Osteocyte (in vitro differentiated cells): ENCODE measurements at regions not wholly inside any gene's neighbourhood (a gene's known extent, or its start where the extent isn't known, plus 50 kb on each side); places are given as distances from the start of the nearest gene placed in this dataset.

Source experiments
- DNase-seq: peaks from one replicate; pipeline ENCODE4 v3.0.0; 2021; ENCODE audit warnings: mixed read lengths; ENCODE audit not compliant: unreplicated experiment; ENCODE audit errors: extremely low spot score
- H3K27ac Mint-ChIP-seq: one replicate; pipeline ENCODE4 v1.8.0; 2021; ENCODE audit warnings: mild to moderate bottlenecking, mixed read lengths; ENCODE audit not compliant: unreplicated experiment
- H3K27me3 Mint-ChIP-seq: one replicate; pipeline ENCODE4 v1.8.0; 2021; ENCODE audit warnings: mixed read lengths; ENCODE audit not compliant: unreplicated experiment
- H3K36me3 Mint-ChIP-seq: one replicate; pipeline ENCODE4 v1.8.0; 2021; ENCODE audit warnings: mixed read lengths; ENCODE audit not compliant: unreplicated experiment
- H3K4me1 Mint-ChIP-seq: one replicate; pipeline ENCODE4 v1.8.0; 2021; ENCODE audit warnings: mixed read lengths; ENCODE audit not compliant: unreplicated experiment
- H3K4me3 Mint-ChIP-seq: one replicate; pipeline ENCODE4 v1.8.0; 2021; ENCODE audit warnings: mild to moderate bottlenecking, moderate library complexity, mixed read lengths; ENCODE audit not compliant: unreplicated experiment
- H3K9me3 Mint-ChIP-seq: one replicate; pipeline ENCODE4 v1.8.0; 2021; ENCODE audit warnings: mixed read lengths; ENCODE audit not compliant: unreplicated experiment
- CTCF ChIP-seq: fragments of 200-600 bp; sonication (generic); IDR thresholded peaks from 2 replicates; pipeline ENCODE4 v1.5.0; 2021; ENCODE audit warnings: antibody characterized with exemption, mild to moderate bottlenecking, moderate library complexity

GRCh38 chr10:28928484-28928883, 251.2 kb downstream of the BAMBI start:
- Mint-ChIP-seq H3K4me1 (no peaks in the 10 kb centered on the region), H3K27ac (no peak overlapping the region), H3K36me3 (no peaks in the 10 kb centered on the region), H3K9me3 (no peaks in the 10 kb centered on the region), H3K27me3 (no peaks in the 10 kb centered on the region), H3K4me3 (no peak overlapping the region)
- no peak for DNase-seq
- TF ChIP-seq CTCF: no peak

- no peak for TF ChIP-seq CTCF
- no peaks in the 10 kb centered on the region for H3K9me3 Mint-ChIP-seq
- no peaks in the 10 kb centered on the region for H3K4me1 Mint-ChIP-seq
Measured at GRCh38 chr10:28929942-28930341, 252.6 kb downstream of the BAMBI start.

GRCh38 chr10:28930514-28931495, 253.5 kb downstream of the BAMBI start:
- DNase-seq: no peak
- Mint-ChIP-seq H3K36me3 (no peaks in the 10 kb centered on the region), H3K27me3 (no peaks in the 10 kb centered on the region), H3K9me3 (no peaks in the 10 kb centered on the region), H3K4me1 (no peaks in the 10 kb centered on the region), H3K27ac (no peak overlapping the region), H3K4me3 (no peak overlapping the region)
- TF ChIP-seq CTCF: no peak

More at GRCh38 chr10:28929942-28930341, 252.6 kb downstream of the BAMBI start:
- DNase-seq: no peak
- no peak overlapping the region for H3K4me3 Mint-ChIP-seq
- no peaks in the 10 kb centered on the region for H3K27me3 Mint-ChIP-seq
- no peaks in the 10 kb centered on the region for H3K36me3 Mint-ChIP-seq
- H3K27ac Mint-ChIP-seq: no peak overlapping the region

GRCh38 chr10:28935061-28935460, 257.7 kb downstream of the BAMBI start:
- no peak for DNase-seq
- Mint-ChIP-seq H3K9me3 (no peaks in the 10 kb centered on the region), H3K27me3 (peaks cover 6% of the 10 kb centered on the region)

More at GRCh38 chr10:28935061-28935460, 257.7 kb downstream of the BAMBI start:
- Mint-ChIP-seq H3K36me3 (no peaks in the 10 kb centered on the region), H3K4me1 (peaks cover 7% of the 10 kb centered on the region), H3K27ac (no peak overlapping the region), H3K4me3 (no peak overlapping the region)
- TF ChIP-seq CTCF: no peak
